CD1c-positive myeloid dendritic cell (primary cell): ENCODE measurements at regions not wholly inside any gene's neighbourhood (a gene's known extent, or its start where the extent isn't known, plus 50 kb on each side); places are given as distances from the start of the nearest gene placed in this dataset.

Experiments
- DNase-seq: peaks from one replicate; pipeline ENCODE4 v3.0.0-alpha.2; 2016; ENCODE audit errors: extremely low spot score

DNA sequence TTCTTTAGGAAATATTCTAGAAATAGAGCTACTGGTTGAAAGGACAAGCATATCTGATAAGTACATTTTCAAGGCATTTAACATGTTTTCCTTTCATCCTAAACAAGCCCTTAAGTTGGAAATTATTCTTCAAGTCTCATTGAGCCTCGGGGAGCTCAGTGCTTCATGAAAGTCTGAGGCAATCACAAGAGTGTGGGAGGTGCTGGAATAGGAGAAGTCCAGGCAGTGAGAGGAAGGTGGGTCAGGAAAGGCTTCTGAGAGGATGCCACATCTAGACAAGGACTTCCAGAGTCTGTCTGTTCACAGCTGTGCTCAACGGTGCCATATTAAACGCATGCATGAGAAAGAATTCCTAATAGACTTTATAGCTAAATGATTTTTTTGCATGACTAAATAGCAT is 69.8 kb downstream of the CD83 start:
- peak; percentile 48 for DNase-seq

DNA sequence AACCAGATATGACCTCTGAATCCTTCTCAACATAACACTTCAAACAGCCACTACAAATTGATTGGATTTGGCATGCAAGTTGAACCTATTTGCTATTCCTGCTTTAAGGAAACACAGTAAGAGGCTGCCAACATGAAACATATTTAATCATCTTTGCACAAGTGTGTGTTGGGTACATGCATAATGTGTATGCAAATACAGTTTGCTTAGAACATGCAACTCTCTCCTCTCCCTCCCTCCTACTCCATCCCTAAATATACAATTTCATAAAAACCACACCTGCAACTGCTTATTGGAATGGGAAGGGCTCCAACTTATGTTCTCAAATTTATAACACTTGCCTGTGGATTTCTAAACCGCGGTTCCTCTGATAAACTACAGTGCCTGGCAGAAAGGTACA is 71.5 kb downstream of the CD83 start:
- DNase-seq: no peak

DNA sequence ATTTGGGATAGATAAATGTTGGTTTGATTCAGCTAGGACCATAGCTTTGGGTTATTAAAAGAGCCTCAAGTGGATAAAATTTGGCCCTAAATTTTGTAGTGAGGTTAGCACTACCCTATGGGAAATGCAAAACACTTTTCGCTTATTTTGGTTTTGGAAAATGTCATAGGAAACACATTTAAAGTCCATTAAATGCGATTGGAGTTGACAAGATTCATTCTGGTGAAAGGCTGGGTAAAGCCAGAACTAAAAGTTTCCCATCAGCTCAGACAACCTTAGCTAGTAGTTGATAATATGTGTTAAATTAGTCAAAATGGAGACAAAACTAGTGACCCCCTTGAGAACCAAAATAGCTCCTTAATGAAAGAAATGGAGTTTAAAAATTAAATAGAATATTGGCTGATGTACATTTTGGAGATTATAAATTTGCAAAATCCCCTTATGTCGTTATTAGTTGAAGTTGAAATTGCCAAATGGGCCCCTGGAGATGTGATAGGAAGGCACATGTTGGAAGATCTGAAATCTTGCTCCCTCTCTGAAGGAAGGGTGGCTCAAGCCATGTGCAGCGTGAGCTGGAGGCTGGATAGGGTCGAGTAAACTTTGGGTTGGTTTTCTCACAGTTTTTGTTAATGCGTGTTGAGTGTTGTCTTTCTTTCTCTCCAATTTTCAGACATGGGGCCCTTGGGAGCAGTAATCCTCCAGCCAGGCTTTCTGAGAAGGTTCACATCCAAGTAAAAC is 72.8 kb downstream of the CD83 start:
- DNase-seq: no peak

DNA sequence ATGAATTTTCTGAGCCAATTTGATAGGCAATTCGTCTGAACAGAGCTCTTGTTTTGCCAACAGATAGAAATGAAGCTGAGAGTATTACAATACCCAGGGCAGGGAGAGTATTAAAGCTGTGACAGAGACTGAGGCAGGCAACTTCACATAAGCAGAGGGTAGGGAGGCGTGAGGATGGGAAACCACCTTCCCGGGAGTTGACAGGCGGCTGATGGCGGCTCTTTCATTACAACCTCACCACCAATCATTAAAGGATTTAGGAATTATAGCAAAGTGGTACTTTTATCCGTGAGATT is 73.3 kb downstream of the CD83 start:
- no peak for DNase-seq

DNA sequence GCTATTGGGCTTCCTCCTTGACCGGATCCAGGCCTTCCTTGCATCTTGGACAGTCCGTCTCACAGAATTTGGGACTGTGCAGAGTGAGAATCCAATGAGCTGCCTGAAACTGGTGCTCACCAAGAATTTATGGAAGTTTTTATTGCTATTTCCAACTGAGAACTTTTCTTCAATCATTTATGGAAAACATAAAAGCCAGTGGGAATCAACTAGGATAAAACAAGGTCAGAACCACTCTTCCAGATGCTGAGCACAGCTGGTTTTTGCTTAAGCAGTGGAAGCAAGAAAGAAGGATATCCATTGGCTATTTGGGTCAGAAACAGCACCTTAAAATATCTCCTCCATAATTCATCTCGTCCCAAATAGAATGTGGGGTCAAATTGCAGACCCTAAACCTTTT is 74.2 kb downstream of the CD83 start:
- DNase-seq: no peak

DNA sequence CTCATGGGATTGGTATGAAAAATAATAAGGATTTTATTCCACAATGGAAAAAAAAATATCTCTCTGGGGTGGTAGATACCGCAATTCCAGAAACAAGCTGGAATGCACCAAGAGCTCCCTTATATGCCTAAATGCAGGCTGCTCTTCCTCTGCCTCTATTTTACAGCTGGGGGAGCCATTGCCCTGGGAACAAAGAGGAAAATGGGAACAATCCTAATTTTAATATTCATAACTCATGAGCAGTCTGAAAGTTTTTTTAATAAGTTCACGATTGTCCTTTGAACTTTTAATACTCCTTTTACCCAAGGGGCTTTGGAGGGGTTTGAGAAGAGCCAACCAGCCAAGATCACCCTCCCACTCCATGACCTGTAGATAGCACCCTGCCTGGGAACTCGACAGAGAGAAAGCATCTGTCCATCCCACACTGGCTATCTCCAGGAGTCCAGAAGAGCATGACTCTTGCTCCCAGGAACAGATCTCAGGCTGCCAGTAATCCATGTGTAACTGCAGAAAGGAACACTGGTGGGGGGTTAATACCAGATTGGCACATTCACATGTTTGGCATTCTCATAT is 74.7 kb downstream of the CD83 start:
- no peak for DNase-seq

DNA sequence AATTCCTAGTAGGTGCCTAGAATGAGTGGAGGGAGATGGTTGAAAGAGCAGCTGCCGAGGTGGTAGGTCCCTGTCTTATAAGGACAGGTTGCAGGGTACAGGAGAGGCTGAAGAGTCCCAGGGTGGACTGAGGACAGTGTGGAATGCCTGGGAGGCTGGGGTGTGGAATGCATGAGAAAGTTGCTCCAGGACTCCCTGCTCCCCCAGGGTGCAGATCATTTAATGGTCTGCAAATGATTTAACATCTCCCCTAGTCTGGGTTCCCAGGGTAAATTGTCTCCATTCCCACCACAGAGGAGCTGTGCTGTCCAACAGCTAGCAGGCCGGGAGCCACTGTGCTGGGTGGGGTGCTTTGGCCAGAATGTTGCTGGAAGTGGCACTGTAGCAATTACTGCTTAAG is 76.0 kb downstream of the CD83 start:
- no peak for DNase-seq

DNA sequence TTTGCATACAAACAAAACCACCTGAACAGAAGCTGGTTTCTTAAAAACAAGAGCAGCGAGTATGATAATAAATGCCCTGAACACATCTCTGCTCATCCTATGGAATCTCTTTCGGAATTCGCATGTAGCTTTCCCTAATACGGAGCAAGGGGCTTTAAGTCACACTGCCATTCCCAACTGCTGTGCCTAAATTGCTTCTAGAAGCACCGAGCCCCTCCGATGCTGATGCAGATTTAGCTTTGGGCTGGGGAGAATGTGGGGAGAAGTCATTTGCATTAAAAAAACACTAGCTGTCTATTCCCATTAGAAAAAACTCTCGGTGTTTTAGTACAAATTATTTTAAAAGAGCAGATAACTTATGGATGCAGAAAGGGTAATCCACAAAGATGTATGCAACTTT is 76.9 kb downstream of the CD83 start:
- DNase-seq: no peak

DNA sequence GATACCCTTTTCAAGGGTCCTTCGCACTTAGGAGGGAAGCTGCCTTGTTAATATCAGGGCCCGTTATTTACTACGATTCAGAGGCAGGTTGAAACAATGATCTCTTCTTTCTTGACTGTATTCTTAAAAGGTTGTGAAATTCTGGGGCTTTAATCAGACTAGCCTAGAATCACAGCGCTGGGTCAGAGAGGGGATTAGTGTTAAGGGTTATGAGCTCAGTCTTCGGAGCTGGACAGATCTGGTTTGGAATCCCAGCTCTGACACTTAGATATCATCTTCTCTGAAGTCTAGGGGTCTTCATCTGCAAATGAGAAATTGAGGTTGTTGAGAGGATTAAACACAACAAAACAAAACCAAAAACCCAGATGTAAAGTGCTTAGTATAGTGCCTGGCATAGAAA is 77.4 kb downstream of the CD83 start:
- DNase-seq: no peak

DNA sequence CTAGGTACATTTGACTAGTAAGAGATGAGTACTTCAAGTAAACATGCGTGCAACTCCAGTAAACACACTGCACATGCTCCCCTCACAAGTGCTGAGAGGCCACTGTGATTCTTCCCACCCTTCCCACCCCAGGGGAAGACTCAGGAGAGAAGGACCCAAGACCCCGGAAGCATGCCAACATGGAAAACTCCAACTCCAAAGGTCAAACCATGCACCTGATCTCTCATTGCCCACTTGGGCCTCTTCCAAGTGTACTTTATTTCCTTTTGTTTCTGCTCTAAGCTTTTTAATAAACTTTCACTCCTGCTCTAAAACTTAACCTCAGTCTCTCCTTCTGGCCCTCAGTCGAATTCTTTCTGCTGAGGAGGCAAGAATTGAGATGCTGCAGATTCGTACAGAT is 78.5 kb downstream of the CD83 start:
- no peak for DNase-seq

DNA sequence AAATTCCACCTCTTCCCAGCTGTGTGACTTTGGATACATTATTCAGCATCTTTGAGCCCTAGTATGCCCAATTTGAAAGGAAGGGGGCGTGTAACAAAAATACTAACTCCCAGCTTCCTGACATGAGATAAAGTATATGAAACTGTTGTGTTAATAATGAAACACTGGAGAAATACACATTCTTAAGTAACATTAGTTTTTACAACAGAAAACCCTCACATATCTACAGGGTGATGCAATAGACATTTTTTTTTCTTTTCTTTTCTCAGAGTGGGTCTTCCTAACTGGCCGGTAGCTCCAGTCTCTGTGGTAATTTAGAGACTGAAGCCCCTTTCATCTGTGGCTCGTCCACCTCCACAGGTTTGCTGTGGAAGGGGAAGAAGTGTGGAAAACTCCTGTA is 79.5 kb downstream of the CD83 start:
- DNase-seq: no peak

DNA sequence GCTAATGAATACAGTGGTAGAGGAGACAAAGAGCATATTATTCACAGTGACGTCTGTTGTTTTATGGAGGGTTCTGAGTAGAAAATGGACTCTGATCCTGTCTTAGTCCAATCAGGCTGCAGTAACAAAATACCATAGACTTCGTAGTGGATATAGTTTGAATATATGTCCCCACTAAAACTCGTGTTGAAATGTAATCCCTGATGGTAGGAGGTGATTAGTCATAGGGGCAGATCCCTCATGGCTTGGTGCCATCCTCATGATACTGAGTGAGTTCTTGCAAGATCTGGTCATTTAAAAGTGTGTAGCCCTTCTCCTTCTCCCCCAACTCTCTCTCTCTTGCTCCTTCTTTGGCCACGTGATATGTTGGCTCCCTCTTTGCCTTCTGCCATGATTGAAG is 82.5 kb downstream of the CD83 start:
- no peak for DNase-seq

DNA sequence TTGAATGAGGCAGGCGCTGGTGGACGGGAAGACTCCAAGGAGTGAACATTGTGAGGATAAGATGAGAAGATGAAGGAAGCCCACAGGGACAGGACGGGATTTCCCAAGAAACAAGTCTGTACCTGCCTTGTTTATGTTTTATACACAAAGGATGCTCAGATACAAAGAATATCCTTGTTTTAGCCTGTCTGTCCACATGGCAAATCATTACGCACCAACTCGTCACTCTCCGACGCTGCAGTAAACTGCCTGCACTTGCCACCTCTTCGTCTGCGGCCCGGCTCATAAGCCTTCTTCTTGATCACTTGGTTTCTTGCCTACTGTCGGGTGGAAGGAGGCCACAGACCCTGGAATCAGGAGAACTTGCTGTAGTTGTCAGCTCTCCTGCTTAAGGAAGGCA is 85.4 kb downstream of the CD83 start:
- DNase-seq: no peak

DNA sequence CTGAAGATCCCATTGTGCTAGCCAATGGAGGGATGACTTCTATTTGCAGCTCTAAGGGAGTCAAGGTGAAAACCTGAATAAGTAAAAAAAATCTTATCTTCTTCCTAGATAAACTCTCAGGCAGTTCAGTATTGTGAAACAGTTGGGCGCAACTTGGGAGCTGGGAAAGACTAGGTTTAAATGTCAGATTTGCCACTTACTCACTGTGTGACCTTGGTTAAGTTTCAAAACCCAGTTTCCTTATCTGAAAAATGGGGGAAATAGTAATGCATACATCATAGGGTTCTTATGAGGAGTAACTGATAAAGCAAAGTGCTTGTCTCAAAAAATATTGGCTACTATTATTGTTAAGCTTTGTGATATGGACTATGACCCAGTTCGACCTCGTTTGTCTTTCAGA is 88.8 kb downstream of the CD83 start:
- DNase-seq: no peak

DNA sequence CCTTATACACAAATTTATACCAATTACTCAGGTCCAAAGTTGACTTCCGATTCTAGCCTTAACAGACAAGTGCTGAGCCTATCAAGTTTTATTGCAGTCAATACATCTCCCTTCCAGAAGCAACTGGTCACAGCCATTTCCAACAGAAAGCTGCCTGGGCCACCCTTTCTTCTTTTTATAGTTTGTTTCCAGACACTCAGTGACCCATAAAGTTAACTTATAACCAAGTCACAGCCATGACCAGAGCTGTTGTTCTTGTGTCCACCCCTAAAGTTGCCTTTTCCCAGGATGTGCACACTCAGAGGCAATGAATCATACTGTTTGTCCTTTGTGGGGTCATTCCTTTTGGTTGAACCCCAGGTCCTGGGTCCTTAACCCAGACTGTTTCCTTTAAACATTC is 89.9 kb downstream of the CD83 start:
- no peak for DNase-seq

DNA sequence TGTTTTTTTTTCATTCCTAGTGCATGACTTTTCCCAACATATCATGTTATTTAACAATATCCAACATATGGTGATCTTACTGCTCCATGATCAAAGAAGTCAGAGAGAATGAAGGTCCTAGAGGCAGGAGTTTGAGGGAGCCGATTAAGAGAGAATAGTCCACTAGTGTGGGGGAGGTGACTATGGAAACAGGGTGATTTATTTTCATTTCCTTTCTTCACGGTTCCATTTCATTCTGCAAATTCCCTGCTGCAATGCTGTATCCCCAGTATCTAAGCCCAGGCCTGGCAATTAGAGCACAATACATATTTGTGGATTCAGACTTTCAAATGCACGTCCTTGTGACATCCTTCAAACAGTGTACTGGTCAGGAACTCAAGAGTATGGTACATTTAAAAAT is 91.4 kb downstream of the CD83 start:
- no peak for DNase-seq

DNA sequence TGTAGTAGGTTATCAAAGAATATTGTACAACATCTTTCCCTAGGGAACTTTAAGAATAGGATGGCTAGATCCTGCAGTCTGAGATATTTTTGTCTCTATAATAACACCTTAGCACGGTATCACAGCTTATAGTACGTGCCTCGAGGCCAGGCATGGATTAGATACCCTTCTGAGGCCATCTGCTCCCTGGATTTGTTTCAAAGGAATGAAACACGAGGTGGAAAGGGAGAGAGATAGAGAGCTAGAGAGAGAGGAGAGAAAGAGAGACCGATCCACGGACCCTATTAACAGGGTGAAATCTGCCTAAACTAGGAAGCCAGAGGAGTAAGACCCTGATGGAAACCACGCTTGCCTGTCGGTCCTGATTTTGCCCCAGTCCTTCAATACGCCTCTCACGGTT is 92.5 kb downstream of the CD83 start:
- DNase-seq: no peak

DNA sequence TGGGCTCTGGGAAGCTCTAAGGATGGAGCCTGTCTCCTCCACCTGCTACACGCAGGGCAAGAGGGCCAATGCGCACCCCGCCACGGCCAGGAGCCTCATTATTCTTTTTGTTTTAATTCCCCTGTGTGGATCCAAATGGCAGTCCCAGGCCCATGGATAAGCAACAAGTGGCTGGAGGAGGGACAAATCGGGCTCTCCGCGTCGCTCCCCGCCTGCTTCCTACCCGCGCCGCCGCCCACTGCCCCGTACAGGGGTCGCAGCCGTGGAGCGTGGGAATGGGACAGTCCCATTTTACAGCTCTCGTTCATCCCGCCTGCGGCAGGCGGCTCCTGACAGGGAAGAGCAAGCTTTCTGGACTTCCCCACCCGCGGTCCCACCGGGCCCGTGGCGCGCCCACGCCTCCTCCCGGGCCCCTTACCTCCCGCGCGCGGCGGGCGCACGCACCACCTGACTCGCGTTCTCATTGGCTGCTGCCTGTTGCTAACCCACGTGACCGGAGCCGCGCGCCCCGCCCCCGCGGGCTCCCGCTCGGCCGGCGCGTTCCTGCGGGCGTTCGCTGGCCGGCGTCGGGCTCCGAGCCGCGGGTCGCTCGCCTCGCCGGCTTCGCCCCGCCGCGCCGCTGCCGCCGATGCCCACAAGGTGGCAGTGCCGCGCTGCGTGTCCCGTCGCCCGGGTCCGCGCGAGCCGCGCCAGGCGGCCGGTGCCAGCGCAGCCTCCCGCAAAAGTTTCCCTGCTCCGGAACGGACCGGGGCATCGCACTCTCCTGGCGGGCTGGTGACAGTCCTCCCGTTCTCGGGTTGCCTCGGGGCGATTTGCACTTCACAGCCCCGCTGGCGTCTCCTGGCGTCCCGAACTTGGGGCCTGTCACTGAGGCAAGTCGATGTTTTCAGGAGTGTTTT is 93.3 kb downstream of the CD83 start:
- peak; percentile 95 for DNase-seq

DNA sequence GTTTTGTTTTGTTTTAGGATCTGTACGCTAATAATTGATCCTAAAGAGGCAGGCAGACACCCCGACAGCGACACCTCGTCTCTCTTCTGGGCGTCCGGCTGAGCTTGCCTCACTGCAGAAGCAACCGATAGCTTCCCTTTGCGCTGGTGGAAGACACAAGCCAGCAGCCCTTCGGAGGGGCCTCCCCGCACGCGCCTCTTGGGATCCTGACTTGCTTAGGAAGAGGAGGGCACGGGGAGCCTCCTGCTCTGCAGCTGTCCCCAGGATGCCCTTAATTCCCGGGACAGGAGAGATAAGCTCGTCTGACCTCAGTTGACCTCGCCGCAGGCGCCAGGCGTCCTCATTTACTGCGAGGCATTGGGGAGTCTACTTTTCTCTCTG is 94.0 kb downstream of the CD83 start:
- peak; percentile 48 for DNase-seq

DNA sequence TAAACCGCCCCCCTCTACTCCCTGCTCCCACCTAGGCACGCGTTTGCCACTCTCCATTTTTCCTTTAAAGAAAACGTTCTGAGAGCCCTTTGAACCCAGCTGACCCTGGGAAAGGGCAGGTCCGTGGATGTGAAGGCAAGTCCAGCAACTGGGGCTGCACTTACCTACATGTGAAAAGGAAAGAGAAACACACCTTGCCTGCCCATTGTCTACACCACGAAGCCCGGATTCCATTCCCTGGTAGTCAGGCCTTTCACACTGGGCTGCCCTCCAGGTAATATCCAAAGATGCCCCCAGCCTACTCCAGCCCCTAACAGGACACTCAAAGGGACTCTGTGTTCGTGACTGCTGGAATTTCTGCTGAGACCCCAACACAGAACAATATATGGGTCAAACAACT is 94.4 kb downstream of the CD83 start:
- DNase-seq: no peak

DNA sequence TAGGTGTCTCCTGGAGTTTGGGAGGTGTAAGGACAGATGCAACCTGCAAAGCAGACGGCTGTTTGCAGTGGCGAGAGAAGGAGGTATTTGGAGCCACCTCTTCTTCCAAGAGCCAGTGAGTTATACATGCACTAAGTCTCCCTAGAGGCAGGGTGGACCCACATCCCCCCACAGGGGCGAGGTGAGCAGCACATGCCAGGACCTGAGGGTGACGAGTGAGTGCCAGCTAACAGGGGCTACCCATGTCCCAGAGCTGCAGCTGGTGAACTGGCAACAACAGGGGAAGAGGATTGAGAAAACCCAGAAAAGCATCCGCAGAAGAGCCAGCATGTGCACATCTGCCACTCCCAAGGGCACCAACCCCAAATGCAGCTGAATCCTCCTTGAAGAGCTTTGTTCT is 95.1 kb downstream of the CD83 start:
- no peak for DNase-seq

DNA sequence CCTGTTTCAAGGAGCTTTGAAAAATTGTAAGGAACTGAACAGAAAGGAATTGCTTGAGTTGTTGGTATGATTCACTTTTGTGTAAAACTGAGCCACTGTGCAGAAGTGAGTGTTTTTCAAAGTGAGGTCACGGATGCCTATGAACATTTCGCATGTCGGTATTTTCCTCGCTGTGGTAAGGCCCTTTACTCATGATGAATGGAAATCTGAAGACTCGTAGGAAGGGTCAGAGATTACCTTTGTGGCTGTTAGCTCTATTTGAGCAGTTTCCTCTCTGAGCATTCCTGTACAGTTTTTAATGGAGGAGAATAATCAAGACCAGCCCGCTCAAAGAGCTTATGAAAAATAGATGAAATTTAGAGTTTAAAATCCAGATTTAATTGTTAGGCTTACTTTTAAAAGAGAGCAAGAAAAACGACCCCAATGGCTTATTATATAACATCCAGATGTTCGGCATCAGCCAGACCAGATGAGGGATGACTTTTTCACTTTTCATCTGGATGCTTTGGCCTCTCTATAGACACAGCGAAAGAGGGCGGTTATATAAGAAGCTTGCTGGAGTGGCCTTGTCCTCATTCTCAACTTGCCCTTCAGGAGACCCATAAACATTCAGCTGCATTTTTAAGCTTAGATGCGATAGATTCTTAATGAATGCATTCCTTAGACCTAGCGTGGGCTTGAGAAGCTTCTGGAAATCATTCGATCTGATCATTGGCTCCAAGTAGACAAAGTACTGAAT is 99.5 kb downstream of the CD83 start:
- DNase-seq: no peak
